ENCODE measurements at regions not wholly inside any gene's neighbourhood (a gene's known extent, or its start where the extent isn't known, plus 50 kb on each side); places are given as distances from the start of the nearest gene placed in this dataset.
A peak's percentile ranks its signal among the peaks of the same experiment; 100 is the strongest.
"Not testable (repeated sequence)": the region's sequence is repeated elsewhere in the genome, so short reads cannot be mapped to it uniquely, and the experiment has no call there.

DNA sequence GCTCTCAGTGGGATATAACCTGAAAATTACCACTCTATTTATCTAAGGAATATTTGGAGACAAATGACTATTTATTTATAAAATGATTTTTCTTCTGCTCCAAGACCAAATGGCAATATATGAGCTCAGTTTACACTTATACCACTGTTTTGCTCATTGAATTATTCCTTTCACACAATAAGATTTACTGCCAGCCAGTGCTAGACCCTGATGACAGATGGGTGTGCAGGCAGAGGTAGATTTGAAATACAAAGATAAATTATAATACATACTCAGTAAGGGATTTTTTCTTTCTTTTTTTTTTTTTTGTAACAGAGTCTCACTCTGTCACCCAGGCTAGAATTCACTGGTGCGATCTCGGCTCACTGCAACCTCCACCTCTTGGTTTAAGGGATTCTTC, 980.3 kb downstream of the EPHA3 start:
- DNase-seq: no peak

DNA sequence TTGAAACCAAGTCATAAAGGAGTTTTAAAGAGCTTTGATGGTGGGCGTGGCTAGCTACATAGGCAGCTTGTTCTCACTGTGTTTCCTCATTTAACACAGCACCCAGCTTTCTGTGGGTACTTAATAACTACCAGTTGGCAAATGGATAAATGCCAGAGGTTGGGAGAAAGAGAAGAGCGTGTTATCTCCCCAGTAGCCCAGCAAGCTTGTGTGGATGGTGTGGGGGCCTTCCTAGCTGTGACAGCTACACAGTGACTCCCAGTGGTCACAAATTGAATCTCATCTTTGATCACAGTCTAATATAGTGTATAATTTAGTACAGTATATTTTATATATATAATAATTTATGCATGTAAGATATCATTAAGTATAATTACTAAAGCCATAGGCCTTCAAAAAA, 984.1 kb downstream of the EPHA3 start:
- no peak for DNase-seq

DNA sequence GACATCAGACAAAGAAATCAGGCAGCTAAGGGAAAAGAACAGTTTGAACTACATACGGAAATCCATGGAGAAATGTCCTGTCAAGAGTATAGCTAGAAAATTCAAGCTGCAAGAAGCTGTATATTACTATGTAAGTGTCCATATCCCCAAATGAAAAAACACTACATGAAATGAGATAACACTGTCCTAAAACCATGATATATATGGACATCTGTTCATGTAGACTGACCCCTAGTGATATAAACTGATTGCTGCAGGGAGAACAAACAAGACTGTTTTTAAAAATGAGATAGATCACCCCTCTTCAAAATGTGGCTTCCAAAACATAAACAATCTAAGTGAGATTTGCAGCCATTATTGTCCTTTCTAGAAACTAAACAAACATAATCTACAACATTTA, 985.6 kb downstream of the EPHA3 start:
- DNase-seq: no peak

DNA sequence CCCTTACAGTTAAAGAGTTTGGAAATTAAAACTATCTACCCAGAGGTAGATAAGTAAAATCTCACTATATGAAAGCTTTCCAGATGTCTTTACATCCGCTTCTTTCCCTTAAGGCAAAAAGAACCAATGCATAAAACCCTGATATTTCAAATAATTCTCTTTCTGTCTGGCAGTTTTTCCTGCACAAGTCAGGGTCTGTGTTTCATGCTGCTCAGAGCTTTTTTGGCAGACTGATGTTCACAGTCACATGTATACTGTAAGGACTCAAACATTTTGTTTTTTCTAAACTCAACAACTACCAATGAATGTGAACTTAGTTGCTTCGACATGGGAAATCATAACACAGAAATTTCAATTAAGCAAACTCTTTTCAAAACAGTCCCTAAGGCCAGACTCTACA, 988.4 kb downstream of the EPHA3 start:
- no peak for DNase-seq

DNA sequence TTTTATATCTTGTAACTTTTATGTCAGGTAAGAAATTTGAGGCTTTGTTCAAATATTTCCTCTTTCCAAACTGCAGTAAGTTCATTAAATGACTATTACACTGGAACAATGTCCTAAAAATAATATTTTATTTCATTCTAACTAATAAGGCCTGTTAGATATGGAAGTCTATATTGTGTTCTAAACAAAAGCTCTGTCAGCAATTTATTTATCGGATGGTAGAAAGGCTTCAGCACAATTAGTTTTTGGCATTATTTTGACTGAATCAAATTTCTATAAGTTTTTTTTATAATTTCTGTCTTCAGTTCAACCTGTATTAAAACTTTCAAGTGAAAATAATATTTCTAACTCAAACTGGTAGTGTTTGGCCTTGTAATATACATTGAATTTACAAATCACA, 992.1 kb downstream of the EPHA3 start:
- DNase-seq: no peak

DNA sequence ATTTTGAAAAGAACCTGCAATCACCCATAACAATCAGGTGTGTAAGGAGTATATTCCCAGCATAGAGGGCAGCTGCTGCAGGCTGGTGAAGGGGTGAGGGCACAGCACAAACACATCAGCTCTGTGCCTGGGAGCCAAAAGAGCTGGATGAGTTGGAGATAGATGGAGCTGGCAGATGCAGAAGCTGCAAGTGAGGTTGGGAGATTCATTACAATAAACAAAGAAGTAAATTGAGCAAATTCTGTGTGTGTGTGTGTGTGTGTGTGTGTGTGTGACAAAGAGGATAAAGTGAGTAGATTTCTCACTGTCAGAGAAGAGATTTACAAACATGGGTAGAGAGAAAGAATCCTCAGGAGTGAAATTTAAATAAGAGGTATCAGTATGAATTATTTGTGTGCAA, 994.7 kb downstream of the EPHA3 start:
- DNase-seq: no peak

DNA sequence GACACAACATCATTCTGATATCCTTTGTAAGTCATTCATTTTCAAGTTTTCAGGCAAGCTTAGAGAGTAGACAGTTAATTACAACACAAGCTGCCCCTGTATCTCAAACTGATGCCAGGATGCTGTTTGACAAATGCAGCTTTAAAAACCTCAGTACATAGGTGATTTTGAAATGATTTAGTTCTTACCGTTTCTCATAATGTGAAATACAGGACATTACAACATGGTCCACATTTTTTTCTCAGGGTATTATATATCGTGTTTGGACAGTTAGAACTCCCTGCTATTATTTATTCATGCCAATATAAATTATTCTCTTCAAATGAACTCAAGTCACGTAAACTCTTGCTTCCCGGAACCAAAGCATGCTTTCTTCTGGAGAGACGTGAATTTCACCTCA, 1013.9 kb downstream of the EPHA3 start:
- DNase-seq: no peak

DNA sequence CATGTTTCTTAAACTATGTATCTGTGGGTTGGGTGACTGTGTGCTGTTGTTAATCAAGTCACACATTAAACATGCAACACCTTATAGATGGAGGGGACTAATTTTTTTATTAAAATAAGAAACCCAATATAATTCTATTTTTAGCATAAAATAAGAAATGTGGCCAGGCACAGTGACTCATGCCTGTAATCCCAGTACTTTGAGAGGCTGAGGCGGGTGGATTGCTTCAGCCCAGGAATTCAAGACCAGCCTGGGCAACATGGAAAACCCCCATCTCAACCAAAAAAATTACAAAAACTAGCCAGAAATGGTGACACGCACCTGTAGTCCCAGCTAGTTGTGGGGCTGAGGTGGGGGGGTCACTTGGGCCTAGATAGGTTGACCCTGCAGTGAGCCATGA, 1021.0 kb downstream of the EPHA3 start:
- no peak for DNase-seq

DNA sequence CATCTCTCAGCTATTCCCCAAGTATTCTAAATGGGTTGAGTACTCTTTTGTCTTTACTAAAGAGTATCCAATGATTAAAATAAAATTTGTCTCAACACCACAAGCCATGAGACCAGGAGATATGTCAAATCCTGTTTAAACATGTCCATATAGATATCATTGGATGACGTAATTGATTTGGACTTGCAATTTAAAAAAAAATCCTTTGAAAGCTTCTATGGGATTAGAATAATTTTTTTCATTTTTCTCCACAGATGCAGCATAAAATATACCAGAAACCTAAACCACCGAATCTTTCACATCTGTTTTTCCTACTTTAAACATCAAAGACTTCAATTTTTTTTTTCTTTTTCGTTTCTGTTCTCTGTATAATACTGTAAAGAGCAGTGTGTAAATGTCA, 1022.3 kb downstream of the EPHA3 start:
- DNase-seq: no peak

DNA sequence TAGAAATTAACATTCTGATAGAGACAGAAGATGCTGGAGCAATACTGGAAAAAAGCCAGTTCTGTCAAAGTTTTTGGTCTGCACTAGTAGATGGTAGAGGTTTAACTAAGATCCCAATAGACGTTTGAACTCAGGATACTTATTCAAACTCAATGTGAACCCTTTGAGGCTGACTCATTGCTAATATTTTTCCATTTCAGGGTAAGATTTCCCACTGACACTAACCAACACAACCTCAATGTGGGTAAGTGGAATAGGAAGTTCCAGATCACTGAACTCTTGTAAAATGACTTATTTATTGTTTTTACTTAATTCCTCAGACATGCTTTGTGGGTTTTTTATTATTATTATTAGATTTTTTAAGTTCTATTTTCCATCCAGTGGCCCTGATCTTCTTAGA, 1024.8 kb downstream of the EPHA3 start:
- no peak for DNase-seq

DNA sequence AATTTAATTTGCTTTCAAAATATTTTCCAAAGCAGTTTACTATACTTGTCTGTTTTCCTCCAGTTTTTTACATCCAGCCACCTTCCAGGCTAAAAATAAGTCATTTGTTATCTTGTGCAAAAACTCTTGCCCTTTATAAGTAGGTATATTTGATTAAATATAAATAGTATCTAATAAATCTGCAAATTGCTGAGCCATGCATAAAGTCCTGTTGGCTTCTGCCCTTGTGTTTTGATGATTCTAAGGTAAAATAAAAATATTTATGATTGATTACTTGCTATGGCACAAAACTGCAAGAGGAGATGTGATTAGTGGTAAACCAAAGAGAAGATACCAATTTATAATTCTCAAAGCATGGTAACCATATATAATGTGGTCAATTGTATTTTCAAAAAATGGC, 1026.7 kb downstream of the EPHA3 start:
- no peak for DNase-seq

DNA sequence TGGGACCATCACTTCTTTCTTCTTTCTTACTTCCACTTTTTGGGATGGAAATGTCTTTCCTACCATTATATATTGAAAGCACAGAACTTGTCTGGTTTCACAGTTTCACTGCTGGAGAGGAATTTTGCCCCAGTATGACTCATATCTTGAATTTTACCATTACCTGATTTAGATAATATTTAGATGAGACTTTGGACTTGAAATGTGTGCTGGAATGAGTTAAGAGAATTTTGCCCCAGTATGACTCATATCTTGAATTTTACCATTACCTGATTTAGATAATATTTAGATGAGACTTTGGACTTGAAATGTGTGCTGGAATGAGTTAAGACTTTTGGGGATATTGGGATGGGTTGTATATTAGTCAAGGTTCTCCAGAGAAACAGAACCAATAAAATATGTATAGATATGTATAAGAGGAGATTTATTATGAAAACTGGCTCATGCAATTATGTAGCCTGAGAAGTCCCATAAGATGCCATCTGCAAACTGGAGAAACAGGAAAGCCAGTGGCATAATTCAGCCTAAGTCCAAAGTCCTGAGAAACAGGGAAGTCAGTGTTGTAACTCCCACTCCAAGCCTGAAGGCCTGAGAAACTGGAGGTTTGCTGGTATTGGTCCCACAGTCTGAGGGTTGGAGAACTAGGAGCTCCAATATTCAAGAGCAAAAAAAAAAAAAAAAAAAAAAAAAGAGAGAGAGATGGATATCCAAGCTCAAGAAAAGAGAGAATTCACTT, 1029.2 kb downstream of the EPHA3 start:
- DNase-seq: no peak

DNA sequence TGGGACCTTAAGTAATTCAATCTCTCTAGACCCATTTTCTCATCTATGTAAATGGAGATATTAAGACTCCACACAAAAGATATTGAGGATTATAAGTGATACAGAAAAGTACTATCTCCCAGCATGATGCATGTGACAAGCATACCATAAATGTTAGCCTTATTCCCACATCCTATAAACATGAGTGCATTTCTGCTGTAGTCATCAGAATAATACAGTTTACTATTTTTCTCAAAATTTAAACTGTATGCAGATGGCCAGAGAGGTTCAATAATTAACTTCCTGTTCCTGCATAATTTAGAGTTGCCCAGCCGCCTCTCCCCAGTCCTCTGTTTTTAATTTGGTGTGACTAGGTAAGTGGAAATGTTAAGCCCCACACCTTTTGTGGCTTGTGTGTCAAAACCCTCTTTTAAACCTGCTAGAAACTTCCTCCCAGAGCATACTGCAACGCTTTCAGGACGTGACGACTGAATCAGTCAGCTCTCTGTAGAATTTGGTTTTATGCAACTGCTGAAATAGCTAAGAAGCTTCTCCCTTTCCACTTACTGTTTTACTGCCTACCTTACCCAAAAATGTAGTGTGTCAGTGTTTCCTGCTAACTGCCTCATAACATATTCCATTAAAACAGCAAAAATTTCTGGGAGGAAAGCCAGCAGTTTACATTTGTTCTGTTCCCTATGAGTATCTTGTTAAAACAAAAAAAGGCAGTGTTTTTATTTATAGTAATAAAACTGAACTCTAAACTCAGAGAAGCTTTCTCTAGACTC, 1037.9 kb downstream of the EPHA3 start:
- DNase-seq: no peak

DNA sequence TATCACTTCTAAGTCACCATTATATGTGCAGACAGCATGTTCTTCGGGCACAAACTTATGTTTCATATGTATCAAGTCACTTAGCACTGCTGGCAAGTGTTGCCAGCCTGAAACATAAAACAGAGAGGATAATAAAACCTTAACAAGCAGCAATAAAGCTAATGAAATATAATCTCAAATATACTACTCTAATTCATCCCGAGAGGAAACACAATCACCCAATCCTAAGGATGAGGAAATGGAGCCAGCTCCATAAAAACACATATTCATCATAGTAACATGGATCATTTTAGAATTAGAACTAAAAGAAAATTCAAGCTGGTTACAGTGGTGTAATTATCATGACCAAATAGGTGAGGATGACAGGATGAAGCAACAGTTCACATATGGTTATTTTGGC, 1072.7 kb downstream of the EPHA3 start:
- no peak for DNase-seq

DNA sequence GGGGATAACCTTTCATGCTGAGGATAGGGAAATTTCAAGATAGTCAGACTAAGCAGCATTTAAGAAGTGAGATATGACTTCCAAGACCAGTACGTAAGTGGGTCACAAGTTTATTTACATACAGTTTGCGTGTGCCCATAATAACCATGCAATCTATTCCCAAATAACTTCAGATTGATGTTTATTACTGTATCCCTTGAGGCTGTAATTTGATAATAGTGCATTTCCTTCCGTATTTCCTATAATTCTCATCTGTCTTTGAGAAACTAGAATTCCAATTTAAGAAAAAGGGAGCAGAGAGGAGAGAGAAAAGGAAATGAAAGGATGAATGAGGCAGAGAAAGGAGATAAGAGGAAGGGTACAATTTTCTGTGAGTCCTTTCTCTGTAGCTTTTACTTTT, 1073.1 kb downstream of the EPHA3 start:
- DNase-seq: no peak

DNA sequence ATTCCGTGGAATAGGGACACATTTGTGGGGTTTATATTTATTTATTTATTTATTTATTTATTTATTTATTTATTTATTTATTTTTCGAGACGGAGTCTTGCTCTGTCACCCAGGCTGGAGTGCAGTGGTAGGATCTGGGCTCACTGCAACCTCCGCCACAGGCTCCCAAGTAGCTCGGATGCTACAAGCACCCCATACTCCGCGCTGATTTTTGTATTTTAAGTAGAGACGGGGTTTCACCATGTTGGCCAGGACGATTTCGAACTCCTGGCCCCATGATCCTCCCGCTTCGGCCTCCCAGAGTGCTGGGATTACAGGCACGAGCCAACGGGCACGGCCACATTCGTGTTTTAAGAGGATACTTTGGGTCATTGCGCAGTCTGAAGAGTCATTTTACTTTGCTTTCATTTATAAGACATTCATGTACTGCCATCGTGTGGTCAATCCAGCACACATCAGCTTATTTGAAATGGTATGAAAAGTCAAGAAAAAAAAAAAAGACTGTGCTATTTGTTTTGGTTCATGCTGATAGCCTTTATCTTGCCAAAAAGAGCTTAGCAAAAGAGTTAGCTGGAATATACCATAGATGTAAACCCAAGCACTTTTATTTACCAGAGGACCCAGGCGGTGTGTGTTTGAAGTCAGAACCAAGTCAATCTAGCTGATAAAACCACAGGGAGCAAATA, 1075.0 kb downstream of the EPHA3 start:
- DNase-seq: peak in 1 of 5 experiments; percentile 0

DNA sequence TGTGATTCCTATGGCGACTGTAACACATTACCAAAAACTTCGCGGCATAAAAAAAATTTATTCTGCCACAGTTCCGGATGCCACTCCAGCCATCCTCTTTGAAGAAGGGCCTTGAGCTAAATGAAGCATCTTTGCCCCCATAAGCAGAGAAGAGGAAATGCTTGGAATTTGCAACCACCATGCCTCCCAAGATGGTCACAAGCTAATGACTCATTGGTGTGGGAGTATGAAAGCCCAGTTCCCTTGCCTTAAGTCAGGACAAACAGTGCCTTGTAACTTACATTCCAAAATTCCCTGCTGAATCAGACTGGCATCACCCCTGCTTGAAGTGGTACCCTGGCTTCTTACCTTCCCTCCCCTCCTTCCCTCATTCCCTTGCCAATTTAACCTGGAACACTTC, 1077.4 kb downstream of the EPHA3 start:
- no peak for DNase-seq

DNA sequence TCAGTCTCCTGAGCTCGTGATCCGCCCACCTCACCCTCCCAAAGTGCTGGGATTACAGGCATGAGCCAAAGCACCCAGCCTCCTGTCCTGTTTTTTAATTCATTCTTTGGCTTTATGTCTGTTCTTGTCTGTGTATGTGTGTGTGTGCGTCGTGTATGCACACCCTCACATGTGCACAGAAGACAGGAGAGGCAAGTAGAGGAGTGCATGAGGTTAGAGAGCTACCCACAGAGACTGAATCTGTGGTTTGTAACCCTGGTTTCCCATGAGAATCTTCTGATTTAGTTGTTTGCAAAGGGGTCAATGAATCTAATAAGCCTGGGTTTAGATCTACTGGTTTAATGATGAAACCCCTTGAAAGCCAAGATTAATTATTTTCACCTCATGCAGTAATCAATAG, 1090.0 kb downstream of the EPHA3 start:
- not testable (repeated sequence) for DNase-seq

DNA sequence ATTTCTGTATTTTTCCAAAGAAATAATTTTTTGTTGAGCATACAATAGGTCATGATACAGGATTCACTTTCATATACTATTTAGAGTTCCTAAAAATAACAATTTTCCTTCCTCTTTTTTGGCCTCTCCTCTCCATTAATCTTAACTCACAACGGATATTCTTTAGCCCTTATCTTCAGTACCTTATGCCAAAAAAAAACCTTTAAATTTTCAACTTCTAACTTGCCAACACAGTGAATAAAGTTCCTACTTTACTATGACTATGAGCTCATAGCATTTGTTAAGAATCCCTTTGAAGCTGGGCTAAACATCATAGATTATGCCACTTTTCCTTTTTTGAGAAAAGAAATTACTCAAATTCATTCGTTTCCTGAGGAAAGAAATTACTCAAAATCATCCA, 1095.5 kb downstream of the EPHA3 start:
- not testable (repeated sequence) for DNase-seq

DNA sequence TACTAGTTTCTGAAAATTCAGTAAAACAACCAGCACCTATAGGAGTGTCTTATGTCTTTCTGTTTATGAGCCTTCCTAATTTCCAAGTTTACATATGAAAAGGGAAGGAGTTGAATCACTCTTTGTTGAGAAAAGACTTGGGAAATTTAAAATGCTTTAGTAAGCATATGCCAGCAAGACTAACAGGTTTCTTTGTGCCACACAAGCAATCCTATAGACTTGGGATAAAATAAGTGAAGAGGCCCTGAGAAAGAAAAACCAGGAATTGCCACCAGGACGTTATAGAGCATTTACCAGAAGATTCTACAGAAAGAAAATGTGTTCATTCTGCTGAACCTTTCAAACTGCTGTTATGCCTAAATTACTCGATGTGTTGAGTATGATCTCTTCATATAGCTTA, 1099.1 kb downstream of the EPHA3 start:
- DNase-seq: not testable (repeated sequence)

DNA sequence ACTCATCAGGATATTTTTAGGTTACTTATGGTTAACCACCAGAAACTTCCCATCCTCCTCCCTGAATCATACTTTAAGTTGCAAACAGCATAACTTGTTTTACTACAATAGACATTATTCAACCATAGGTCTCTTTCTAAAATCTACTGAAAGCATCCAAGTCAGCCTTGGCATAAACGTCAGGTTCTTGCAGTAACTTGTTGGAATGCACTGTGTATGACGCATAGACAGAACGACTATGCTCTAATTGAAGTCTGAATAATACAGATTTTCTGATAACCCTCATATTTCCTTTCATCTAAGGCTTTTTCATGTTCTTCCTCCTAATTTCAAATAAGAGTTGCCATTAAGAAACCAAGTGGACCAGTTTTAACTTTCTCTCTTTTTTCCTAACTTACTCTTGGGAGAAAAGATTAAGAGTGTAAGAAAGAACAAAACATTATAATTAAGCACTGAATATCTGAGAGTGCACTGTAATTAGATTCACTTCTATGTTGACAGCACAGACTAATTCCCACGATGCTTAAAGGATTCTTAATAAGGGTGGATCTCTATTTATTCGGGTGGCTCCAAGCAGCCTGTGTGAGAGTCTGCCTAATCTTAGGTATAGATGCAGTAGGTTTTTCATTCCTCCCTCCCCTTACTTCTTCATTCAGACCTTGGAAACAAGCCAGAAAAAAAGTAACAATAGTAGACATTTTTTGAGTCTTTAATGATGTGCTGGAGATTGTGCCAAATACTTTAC, 1100.1 kb downstream of the EPHA3 start:
- not testable (repeated sequence) for DNase-seq

DNA sequence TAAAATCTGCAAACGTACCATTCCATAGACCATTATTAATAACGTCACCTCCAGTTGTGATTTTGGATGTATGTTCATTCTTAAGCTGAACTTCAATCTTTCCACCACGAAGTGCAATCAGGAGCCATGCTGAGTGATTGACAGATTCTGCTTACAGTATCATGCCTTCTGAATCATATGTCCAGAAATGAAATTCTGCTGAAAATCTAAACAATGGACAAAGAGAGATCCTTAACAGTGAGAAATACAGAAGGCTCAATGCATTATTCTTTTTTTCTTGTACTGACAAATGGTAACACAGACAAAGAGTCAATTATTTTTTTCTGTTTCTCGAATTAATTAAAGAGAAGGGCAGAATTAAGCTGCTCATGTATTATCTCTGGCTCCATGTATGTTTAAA, 1114.5 kb downstream of the EPHA3 start:
- no peak for DNase-seq

DNA sequence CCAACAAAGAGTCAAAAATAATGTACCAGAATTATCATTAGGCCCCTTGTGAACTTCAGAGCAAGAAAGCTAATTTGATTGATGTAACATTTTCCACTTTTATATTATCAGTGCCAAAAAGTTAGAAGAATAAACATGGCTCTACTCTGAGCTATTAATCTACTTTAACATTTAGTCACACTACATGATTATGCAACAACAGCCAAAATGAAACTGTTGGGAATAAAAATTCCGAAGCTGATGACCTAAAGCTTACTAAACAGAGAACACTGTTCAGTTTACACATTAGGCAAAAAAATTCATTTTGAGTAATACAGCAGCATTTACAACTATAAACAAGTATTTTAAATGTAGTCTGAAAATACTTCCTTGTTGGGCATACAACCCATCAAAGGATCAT, 1134.1 kb downstream of the EPHA3 start:
- no peak for DNase-seq
